GM20431 (cell line): ENCODE measurements at regions not wholly inside any gene's neighbourhood (a gene's known extent, or its start where the extent isn't known, plus 50 kb on each side); places are given as distances from the start of the nearest gene placed in this dataset.

Source experiments
- in situ Hi-C: fragments of 300-500 bp; cut with MseI, MboI; formaldehyde crosslinking; loops from one replicate; pipeline ENCODE4 v1.15.0; 2020; ENCODE audit warnings: low sequenced_read_pairs; ENCODE audit not compliant: unreplicated experiment

DNA sequence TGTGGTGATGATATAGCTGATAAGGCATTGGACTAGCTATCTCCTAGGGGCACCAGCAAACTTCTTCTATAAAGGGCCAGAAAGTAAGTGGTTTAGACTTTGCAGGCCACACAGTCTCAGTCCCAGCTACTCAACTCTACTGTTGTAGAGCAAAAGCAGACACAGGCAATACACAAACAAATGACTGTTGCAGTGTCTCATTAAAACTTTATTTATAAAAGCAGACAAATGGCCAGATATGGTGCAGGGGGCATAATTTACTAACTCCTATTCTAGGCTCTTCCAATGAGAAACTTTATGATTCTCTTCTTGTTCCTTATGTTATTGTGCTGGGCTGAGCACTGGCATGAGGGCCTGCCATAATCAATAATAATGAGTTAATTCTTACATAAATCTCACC lies 176.8 kb upstream of the POU3F1 start:
- in situ Hi-C loops, result no loop called here

DNA sequence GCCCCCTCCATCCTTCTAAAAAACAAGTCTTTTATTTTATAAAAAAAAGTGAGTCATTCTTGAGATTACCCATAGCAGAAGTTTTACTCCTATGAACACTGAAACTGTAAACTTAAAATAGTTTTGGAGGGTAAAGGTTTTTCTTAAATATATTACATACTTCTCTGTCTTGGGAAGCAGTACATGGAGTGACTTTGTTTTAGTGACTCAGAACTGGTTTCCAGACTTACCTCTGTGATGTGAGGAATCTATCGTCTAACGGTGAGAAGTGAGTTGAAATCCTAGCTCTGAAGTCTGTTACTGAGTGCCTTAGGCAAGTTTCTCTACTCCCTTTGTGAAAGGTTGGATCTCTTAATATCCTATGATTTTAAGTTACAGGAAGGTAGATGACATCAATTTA lies 176.3 kb upstream of the POU3F1 start:
- in situ Hi-C loops, result no loop called here

DNA sequence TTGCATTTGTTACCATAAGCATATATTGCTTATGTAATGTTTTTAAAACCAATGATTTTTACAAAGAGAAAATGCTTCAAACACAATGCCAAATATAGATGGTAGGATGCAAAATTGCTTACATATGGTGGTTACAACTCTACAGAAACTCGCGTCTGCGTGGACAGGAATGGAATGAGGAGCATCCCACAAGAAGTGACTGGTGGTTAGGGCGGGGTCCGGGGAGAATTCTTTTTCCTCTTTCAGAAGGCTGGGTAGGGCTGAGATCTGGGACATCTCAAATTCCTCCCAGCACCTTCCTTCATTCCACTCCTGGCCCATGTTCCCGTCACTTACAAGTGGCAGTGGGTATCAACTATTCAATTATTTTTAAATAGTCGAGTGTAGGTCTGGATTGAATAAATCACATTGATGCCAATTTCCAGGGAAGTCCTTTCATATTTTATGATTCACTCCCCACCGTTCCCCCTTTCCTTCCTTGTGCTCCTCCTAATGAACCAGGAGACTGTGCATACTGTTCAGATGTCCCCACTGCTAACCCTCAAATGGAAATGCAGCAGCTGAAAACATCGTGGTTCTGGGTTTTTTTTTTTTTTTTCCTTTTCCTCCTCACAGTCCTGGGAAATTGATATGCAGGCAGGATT lies 174.5 kb upstream of the POU3F1 start:
- in situ Hi-C loops, result no loop called here

GRCh38 chr1:38217316-38217715 lies 170.7 kb upstream of the POU3F1 start:
- in situ Hi-C loops, result no loop called here

GRCh38 chr1:38213646-38214434 lies 167.2 kb upstream of the POU3F1 start:
- in situ Hi-C loops, result no loop called here

DNA sequence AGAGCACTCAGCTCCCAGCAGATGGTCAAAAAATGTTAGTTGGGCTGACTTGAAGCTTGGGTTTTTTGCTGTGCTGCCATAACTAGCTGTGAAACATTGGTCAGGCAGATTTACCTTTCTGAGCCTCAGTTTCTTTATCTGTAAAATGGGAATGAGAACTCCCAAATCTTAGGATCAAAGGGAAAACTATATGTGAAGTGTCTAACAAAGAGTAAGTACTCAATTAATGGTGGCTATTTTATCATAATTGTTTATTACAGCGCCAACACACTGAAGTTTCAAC lies 164.2 kb upstream of the POU3F1 start:
- in situ Hi-C loops, result no loop called here

GRCh38 chr1:38210021-38210894 lies 163.7 kb upstream of the POU3F1 start:
- in situ Hi-C loops, result no loop called here

GRCh38 chr1:38208716-38209632 lies 162.4 kb upstream of the POU3F1 start:
- in situ Hi-C loops, result no loop called here

GRCh38 chr1:38207906-38208305 lies 161.3 kb upstream of the POU3F1 start:
- in situ Hi-C loops, result no loop called here

- in situ Hi-C loops, result no loop called here
Observed at GRCh38 chr1:38207275-38207674, 160.7 kb upstream of the POU3F1 start.

DNA sequence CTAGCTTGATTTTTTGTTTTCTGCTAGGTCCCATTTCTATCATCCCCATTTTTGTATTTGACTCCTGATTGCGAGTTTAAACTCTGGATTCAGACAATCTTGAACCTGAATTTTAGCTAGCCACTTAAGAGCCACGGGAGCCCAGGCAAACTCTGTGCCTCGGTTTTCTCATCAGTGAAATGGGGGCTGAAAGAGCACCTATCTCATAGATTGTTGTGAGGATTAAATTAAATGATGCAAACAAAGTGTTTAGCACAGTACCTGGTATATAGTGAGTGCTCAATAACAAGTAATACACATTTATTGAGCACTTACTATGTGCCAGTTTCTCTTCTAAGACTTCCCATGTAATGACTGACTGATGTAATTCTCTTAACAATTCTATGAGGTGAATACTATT lies 158.1 kb upstream of the POU3F1 start:
- in situ Hi-C loops, result no loop called here

DNA sequence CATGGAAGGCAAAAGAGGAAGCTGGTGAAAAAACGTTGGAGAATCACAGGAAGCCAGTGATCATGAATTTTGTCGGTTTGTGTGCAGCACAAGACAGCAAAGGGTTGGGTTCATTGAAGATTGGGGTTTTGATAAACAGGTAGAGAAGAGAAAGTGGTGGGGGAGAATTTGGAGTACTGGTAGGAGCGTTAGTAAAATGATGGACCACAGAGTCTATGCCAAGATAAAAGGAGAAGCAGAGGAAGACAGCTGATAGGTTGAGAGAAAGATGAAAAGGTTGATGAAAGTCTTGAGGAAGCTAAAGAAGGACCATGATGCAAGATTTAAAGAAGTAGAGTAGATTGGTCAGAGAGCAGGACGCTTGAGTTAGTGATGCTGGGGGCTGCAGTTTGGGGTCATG lies 156.8 kb upstream of the POU3F1 start:
- in situ Hi-C loops, result no loop called here

DNA sequence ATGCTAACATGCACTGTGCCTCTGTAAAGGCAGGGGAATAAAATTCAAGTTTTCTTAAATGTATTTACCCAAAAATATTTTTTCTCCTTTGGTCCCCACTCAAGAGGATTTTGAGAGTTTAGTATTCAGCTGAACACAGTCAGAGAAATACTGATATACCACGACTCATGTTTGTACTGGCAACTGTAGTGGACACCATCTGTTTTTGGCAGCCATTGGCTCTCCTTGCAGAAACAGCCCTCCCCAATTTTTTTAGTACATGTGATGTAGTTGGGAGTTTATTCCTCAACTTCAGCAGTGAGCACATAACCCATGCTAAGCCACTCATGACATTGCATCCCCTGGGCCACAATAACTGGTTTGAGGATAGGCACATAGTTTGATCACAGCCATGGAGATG lies 154.8 kb upstream of the POU3F1 start:
- in situ Hi-C loops, result no loop called here

- in situ Hi-C loops, result no loop called here
Observed at GRCh38 chr1:38198621-38199020, 152.0 kb upstream of the POU3F1 start.

DNA sequence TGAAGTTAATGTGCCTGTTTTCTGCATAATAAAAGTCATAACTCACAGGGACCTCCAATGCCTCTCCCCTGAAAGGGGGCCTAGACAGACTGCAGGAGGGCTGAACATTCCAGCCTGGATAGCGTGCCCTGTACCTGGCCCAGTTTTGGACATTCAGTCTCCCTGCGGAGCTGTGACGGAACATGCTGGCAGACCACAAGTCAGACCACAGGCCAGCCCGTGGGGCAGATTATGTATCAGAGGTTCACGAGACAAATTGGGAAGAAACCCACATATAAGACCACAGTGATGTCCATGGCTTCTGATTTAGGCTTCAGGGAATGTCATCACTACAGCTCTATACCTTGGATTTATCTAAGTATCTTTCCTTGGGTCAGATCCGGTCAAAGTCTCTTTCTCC lies 151.5 kb upstream of the POU3F1 start:
- in situ Hi-C loops, result no loop called here

DNA sequence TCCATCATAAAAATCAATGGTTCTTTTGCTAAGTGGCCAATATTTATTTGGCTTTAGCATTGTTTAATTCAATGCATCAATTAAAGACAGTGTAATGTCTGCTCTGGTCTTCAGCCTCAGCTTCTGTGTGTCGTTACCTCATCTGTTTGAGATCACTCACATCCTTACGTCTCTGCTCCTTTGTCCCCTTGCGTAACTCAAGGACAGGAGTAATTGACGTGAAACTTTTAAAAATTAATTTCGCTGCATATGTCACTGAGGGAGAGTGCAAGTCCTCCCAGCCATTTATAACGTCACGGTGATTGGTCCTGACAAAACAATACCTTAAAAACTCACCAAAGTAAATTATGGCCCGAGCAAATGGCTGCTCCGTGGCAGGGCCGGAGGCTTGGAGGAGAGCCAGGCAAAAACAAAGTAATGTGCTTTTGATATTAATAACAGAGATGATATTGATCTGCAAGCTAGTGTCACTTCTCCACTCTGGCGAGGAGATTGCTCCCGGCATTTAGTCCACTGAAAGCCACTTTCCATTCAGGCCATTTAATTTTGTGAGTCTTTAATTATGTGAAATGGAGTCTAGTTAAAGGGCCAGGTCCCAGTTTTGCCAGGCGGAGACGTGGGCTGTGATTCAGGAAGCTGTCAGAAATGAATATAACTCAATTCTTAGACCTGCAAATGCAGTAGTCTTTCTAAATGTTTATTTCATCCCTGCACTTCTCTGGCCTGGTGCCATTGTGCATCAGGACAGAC lies 150.9 kb upstream of the POU3F1 start:
- in situ Hi-C loops, result no loop called here

- in situ Hi-C loops, result no loop called here
Observed at GRCh38 chr1:38194472-38194871, 147.9 kb upstream of the POU3F1 start.

DNA sequence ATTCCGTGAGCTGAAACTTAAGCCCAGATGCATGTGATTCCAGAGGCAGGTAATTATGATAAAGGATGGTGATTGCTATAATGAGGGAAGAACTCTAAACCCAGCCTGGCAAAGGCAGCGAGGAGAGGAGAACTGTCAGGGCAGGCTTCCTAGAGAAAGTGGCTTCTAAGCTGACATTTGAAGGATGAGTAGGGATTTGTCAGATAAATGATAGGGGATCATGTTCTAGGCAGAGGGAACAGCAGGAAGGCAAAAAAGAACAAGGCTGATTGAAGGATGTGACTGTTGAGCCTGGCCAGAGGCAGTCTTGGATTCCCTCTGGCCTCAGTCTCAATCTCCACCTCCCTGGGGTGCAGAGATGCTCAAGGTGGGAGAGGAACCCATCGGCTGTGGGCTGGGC lies 146.4 kb upstream of the POU3F1 start:
- in situ Hi-C loops, result no loop called here

GRCh38 chr1:38191461-38191860 lies 144.9 kb upstream of the POU3F1 start:
- in situ Hi-C loops, result no loop called here
